ENCODE measurements at regions not wholly inside any gene's neighbourhood (a gene's known extent, or its start where the extent isn't known, plus 50 kb on each side); places are given as distances from the start of the nearest gene placed in this dataset.

- TF ChIP-seq FOXP2 (optimal IDR thresholded peaks at IDR 0.05; ENCODE audit: borderline replicate concordance, extremely low read depth, extremely low read length, insufficient read depth) (no peak), TAF1 (IDR thresholded peaks at IDR 0.05; ENCODE audit: borderline replicate concordance, insufficient read depth, low read length) (no peak), POLR2AphosphoS5 (IDR thresholded peaks at IDR 0.05; ENCODE audit: low read depth, low read length) (no peak), SIN3A (IDR thresholded peaks at IDR 0.05; ENCODE audit: borderline replicate concordance, insufficient read depth, low read length) (no peak)
- TF ChIP-seq, protein P1, sequence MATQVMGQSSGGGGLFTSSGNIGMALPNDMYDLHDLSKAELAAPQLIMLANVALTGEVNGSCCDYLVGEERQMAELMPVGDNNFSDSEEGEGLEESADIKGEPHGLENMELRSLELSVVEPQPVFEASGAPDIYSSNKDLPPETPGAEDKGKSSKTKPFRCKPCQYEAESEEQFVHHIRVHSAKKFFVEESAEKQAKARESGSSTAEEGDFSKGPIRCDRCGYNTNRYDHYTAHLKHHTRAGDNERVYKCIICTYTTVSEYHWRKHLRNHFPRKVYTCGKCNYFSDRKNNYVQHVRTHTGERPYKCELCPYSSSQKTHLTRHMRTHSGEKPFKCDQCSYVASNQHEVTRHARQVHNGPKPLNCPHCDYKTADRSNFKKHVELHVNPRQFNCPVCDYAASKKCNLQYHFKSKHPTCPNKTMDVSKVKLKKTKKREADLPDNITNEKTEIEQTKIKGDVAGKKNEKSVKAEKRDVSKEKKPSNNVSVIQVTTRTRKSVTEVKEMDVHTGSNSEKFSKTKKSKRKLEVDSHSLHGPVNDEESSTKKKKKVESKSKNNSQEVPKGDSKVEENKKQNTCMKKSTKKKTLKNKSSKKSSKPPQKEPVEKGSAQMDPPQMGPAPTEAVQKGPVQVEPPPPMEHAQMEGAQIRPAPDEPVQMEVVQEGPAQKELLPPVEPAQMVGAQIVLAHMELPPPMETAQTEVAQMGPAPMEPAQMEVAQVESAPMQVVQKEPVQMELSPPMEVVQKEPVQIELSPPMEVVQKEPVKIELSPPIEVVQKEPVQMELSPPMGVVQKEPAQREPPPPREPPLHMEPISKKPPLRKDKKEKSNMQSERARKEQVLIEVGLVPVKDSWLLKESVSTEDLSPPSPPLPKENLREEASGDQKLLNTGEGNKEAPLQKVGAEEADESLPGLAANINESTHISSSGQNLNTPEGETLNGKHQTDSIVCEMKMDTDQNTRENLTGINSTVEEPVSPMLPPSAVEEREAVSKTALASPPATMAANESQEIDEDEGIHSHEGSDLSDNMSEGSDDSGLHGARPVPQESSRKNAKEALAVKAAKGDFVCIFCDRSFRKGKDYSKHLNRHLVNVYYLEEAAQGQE (IDR thresholded peaks at IDR 0.05; ENCODE audit: insufficient read depth in 1 of 2, low read depth in 2 of 2, low read length in 2 of 2) = no peak
Measured at GRCh38 chr2:7881063-7881462, 800.8 kb upstream of the ID2 start.

DNA sequence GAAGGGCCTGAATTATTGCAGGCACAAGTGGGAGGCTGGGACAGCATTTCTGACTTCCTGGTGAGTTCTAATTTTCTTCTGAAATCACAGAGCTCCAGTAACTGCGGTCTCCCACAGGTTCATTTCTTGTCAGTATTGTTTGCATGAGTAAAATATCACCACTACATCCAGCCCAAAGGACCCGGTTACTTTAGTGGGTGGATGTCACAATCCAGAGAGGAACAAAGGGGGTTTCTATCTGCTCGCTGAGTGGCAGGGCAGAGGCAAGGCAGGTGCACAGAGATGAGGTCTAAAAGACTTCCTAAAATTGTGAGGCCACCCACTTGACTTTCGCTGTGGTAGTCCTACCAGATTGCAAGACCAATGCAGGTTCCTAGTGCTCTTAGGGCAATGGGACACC is 800.4 kb upstream of the ID2 start:
- no peak for TF ChIP-seq FOXP2 (optimal IDR thresholded peaks at IDR 0.05; ENCODE audit: borderline replicate concordance, extremely low read depth, extremely low read length, insufficient read depth)

DNA sequence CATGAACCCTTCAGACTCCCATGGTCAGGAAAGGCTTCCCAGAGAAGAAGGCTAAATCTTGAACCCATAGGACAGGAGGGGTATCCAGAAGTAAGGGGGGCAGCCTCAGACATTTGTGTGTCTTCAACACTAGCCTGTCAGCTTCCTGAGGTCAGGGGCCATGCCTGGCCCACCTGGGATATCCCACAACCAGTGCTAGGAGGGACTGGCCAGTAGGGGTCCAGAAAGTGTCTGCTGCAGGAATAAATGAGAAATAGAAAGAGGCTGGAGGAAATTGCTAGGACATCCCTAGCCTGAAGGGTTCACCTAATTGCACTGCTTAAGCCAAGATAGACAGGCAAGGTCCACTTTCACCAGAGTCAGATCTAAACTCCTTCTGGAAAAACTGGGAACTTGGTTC is 799.6 kb upstream of the ID2 start:
- TF ChIP-seq, protein P1 (IDR thresholded peaks at IDR 0.05; ENCODE audit: insufficient read depth in 1 of 2, low read depth in 2 of 2, low read length in 2 of 2) = no peak
- TF ChIP-seq TAF1 (IDR thresholded peaks at IDR 0.05; ENCODE audit: borderline replicate concordance, insufficient read depth, low read length) (no peak), SIN3A (IDR thresholded peaks at IDR 0.05; ENCODE audit: borderline replicate concordance, insufficient read depth, low read length) (no peak), POLR2AphosphoS5 (IDR thresholded peaks at IDR 0.05; ENCODE audit: low read depth, low read length) (no peak), FOXP2 (optimal IDR thresholded peaks at IDR 0.05; ENCODE audit: borderline replicate concordance, extremely low read depth, extremely low read length, insufficient read depth) (no peak)

- no peak for TF ChIP-seq TAF1 (IDR thresholded peaks at IDR 0.05; ENCODE audit: borderline replicate concordance, insufficient read depth, low read length)
- TF ChIP-seq, protein P1 (IDR thresholded peaks at IDR 0.05; ENCODE audit: insufficient read depth in 1 of 2, low read depth in 2 of 2, low read length in 2 of 2) = no peak
- no peak for TF ChIP-seq SIN3A (IDR thresholded peaks at IDR 0.05; ENCODE audit: borderline replicate concordance, insufficient read depth, low read length)
- no peak for TF ChIP-seq FOXP2 (optimal IDR thresholded peaks at IDR 0.05; ENCODE audit: borderline replicate concordance, extremely low read depth, extremely low read length, insufficient read depth)
- no peak for TF ChIP-seq POLR2AphosphoS5 (IDR thresholded peaks at IDR 0.05; ENCODE audit: low read depth, low read length)
Measured at GRCh38 chr2:7884338-7884737, 797.5 kb upstream of the ID2 start.

GRCh38 chr2:7886666-7887065 is 795.2 kb upstream of the ID2 start:
- TF ChIP-seq, protein P1 (IDR thresholded peaks at IDR 0.05; ENCODE audit: insufficient read depth in 1 of 2, low read depth in 2 of 2, low read length in 2 of 2) = no peak
- TF ChIP-seq FOXP2 (optimal IDR thresholded peaks at IDR 0.05; ENCODE audit: borderline replicate concordance, extremely low read depth, extremely low read length, insufficient read depth) = no peak
